Ascending aorta (tissue), 2 donors: ENCODE measurements at regions not wholly inside any gene's neighbourhood (a gene's known extent, or its start where the extent isn't known, plus 50 kb on each side); places are given as distances from the start of the nearest gene placed in this dataset.

Source experiments
- DNase-seq, 2 donors: peaks; one replicate each; pipeline ENCODE4 v3.0.0-alpha.2; 2019; ENCODE audit warnings: low spot score in 2 of 2
- H3K27ac ChIP-seq, 2 donors: fragments of 200-600 bp; sonication (generic); one replicate each; pipeline ENCODE4 v1.5.1; 2016 to 2017; ENCODE audit warnings: mild to moderate bottlenecking in 1 of 2
- H3K27me3 ChIP-seq: fragments of 200-600 bp; sonication (generic); one replicate; pipeline ENCODE4 v1.5.1; 2017
- H3K36me3 ChIP-seq, 2 donors: fragments of 200-600 bp; sonication (generic); one replicate each; pipeline ENCODE4 v1.5.1; 2016
- H3K4me1 ChIP-seq, 2 donors: fragments of 200-600 bp; sonication (generic); one replicate each; pipeline ENCODE4 v1.5.1; 2016 to 2017; ENCODE audit warnings: mild to moderate bottlenecking in 1 of 2
- H3K4me3 ChIP-seq, 2 donors: fragments of 200-600 bp; sonication (generic); one replicate each; pipeline ENCODE4 v1.5.1; 2016 to 2017; ENCODE audit warnings: mild to moderate bottlenecking in 1 of 2
- H3K9me3 ChIP-seq, 2 donors: fragments of 200-600 bp; sonication (generic); one replicate each; pipeline ENCODE4 v1.5.1; 2016
- intact Hi-C: fragments of 100-400 bp; cut with DNase I; formaldehyde crosslinking; loops from one replicate; pipeline ENCODE4 v1.15.1; 2023
- TF ChIP-seq, protein P1 (sequence below), 3 experiments: fragments of 200-600 bp in 2 of 3; fragments of 450-650 bp in 1 of 3; sonication (generic) in 2 of 3; IDR thresholded peaks; one replicate each; pipeline ENCODE4 v1.5.1; 2016 to 2019; ENCODE audit warnings: antibody characterized with exemption in 3 of 3, mild to moderate bottlenecking in 1 of 3, moderate library complexity in 1 of 3

- intact Hi-C loops, result no loop called here
- Histone ChIP-seq H3K27me3 (no peaks in the 10 kb centered on the region), H3K4me1 (peaks cover 0 to 12% of the 10 kb centered on the region in 2 donors), H3K36me3 (no peaks in the 10 kb centered on the region), H3K9me3 (peaks cover 0 to 6% of the 10 kb centered on the region in 2 donors), H3K4me3 (no peak overlapping the region), H3K27ac (no peak overlapping the region)
- no peak for DNase-seq
- TF ChIP-seq, protein P1, sequence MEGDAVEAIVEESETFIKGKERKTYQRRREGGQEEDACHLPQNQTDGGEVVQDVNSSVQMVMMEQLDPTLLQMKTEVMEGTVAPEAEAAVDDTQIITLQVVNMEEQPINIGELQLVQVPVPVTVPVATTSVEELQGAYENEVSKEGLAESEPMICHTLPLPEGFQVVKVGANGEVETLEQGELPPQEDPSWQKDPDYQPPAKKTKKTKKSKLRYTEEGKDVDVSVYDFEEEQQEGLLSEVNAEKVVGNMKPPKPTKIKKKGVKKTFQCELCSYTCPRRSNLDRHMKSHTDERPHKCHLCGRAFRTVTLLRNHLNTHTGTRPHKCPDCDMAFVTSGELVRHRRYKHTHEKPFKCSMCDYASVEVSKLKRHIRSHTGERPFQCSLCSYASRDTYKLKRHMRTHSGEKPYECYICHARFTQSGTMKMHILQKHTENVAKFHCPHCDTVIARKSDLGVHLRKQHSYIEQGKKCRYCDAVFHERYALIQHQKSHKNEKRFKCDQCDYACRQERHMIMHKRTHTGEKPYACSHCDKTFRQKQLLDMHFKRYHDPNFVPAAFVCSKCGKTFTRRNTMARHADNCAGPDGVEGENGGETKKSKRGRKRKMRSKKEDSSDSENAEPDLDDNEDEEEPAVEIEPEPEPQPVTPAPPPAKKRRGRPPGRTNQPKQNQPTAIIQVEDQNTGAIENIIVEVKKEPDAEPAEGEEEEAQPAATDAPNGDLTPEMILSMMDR (IDR thresholded peaks at IDR 0.05), result no peak
Observed at GRCh38 chr5:67283275-67283987, 86.8 kb upstream of the CD180 start.

DNA sequence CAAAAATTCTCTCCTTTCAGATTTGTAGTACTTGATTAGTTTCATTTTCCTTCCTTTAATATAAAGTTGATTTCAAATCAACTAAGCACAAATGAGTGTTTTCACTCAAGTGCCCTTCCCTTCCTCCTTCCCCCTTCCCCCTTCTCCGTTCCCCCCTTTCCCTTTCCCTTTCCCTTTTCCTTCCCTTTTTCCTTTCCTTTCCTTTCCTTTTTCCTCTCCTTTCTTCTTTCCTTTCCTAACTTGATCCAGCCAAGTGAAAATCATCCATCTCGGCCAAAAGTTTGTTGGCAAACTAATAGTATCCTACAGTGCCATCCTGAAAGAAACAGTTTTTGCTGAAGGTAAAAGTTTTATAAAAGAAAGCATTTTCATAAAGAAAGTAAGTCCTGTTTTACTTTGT lies 85.3 kb upstream of the CD180 start:
- TF ChIP-seq, protein P1 (IDR thresholded peaks at IDR 0.05), result no peak
- Histone ChIP-seq H3K36me3 (no peaks in the 10 kb centered on the region), H3K4me1 (peaks cover 0 to 4% of the 10 kb centered on the region in 2 donors), H3K27me3 (no peaks in the 10 kb centered on the region), H3K27ac (no peak overlapping the region), H3K9me3 (peaks cover 0 to 6% of the 10 kb centered on the region in 2 donors), H3K4me3 (no peak overlapping the region)
- no peak for DNase-seq
- intact Hi-C loops, result no loop called here

- peaks cover 0 to 3% of the 10 kb centered on the region in 2 donors for H3K9me3 ChIP-seq
- no peaks in the 10 kb centered on the region for H3K36me3 ChIP-seq
- intact Hi-C loops, result no loop called here
- H3K4me3 ChIP-seq, result no peak overlapping the region
- H3K27me3 ChIP-seq, result no peaks in the 10 kb centered on the region
- no peak overlapping the region for H3K27ac ChIP-seq
- DNase-seq, result no peak
- TF ChIP-seq, protein P1 (IDR thresholded peaks at IDR 0.05), result no peak
- peaks cover 9 to 12% of the 10 kb centered on the region in 2 donors for H3K4me1 ChIP-seq
Observed at GRCh38 chr5:67273689-67274356, 77.2 kb upstream of the CD180 start.

DNA sequence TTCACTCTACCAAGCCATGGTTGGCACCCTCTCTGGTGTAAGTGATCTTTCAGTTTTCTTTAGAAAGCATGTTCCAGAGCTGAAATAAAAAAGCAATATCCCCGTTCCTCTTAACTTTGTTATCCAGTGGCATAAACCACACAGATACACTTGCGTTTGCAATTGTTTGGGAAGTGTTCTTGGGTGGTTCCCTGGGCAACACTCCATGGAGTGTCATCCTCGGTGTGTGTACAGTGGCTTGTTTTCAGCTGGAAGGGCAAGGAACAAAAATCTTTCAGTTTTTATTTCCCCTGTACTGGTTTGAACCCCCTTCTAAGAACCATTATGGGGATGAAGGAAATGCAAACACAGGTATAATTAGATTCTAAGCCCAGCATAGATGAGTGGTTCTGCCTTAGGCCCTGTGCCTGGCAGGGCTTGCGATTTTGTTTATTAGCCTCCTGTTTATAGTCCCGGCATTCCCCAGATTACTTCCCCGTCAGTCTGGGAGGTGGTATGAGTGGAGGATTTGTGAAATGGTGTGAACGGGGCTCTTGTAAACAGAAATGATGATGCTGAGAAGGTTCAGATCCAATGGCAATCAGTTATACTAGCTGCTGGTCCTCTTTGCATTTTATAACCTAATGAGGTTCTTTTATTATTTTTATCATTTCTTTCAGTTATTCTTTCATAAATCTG lies 76.0 kb upstream of the CD180 start:
- Histone ChIP-seq H3K4me3 (no peak overlapping the region), H3K27ac (no peak overlapping the region), H3K9me3 (no peaks in the 10 kb centered on the region), H3K27me3 (no peaks in the 10 kb centered on the region), H3K4me1 (peaks cover 16 to 20% of the 10 kb centered on the region in 2 donors), H3K36me3 (no peaks in the 10 kb centered on the region)
- intact Hi-C loops, result no loop called here
- no peak for DNase-seq
- TF ChIP-seq, protein P1 (IDR thresholded peaks at IDR 0.05), result no peak

- H3K27me3 ChIP-seq, result no peaks in the 10 kb centered on the region
- intact Hi-C loops, result loop anchor here (1.0 to 10.0 kb wide), 2 partner anchors 33 to 1186 kb away; no protein-coding TSS in a partner anchor
- no peaks in the 10 kb centered on the region for H3K9me3 ChIP-seq
- TF ChIP-seq, protein P1 (IDR thresholded peaks at IDR 0.05), result no peak
- H3K36me3 ChIP-seq, result no peaks in the 10 kb centered on the region
- peak overlapping the region; percentile 31 to 43 for H3K4me3 ChIP-seq
- DNase-seq, result peak; percentile 12 to 90
- peak overlapping the region; percentile 92 to 93 for H3K27ac ChIP-seq
- H3K4me1 ChIP-seq, result peaks cover 16 to 24% of the 10 kb centered on the region in 2 donors
Observed at GRCh38 chr5:67268231-67269021, 71.8 kb upstream of the CD180 start.
